ENCODE measurements at regions not wholly inside any gene's neighbourhood (a gene's known extent, or its start where the extent isn't known, plus 50 kb on each side); places are given as distances from the start of the nearest gene placed in this dataset.
"Not testable (repeated sequence)": the region's sequence is repeated elsewhere in the genome, so short reads cannot be mapped to it uniquely, and the experiment has no call there.

DNA sequence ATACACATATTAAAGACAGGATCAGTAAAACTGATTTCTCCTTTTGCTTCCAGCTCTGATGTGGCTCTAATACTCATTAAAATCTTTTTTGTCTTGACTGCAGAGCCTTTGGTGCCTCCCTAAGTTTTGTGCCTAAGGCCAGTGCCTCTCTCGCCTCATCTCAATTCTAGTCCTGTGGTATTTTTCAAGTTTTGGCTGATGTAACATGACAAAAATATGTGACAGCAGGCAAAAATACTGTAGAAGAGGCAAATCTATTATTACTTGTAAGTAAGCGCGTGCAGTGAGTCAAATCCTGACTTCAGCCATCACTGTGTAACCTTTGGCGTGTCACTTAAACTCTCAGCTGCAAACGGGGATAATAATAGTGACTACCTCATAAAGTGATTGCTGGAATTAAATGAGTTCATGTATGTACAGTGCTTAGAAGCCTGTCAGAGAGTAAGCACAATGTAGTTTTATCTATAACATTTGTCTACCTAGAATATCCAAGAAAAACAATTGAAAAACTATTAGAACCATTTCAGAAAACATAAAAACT lies 74.0 kb downstream of the MAB21L3 start:
- DNase-seq (ENCODE audit: low read depth), result no peak

DNA sequence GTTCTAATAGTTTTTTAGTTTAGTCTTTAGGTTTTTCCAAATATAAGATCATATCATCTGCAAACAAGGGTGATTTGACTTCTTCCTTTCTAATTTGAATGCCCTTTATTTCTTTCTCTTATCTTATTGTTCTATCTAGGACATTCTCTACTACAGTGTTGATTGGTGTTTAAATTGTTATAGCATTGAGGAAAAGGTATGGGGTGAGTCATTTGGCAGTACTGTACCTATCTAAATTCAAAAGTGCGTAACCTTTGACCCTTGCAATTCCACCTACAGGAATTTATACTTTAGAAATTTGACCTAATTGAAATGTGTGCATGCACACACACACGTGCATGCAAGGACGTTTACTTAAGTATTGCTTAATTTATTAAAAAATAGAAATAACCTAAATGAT lies 78.3 kb downstream of the MAB21L3 start:
- DNase-seq (ENCODE audit: low read depth), result no peak

GRCh38 chr1:116191294-116191693 lies 80.1 kb downstream of the MAB21L3 start:
- DNase-seq (ENCODE audit: low read depth), result no peak

- DNase-seq (ENCODE audit: low read depth), result no peak
Observed at GRCh38 chr1:116193768-116194167, 82.6 kb downstream of the MAB21L3 start.

DNA sequence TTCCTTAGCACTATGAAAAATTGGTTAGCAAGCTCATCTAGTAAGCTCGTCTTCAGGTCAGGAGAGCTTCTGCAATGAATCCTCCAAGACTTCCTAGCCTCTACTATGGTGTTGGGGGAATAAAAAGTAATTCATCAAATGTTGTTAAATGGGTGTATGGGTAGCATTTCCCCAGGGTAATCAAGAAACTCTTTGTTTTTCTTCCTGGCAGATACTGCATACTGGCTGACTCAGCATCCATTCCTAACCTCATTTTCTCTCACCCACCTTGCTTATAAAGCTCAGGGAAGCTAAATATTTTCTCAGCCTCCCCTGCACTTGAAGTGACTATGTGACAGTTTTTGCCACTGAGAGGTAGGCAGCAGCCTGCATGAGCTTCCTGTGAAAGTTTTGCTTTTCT lies 83.4 kb downstream of the MAB21L3 start:
- DNase-seq (ENCODE audit: low read depth), result no peak

DNA sequence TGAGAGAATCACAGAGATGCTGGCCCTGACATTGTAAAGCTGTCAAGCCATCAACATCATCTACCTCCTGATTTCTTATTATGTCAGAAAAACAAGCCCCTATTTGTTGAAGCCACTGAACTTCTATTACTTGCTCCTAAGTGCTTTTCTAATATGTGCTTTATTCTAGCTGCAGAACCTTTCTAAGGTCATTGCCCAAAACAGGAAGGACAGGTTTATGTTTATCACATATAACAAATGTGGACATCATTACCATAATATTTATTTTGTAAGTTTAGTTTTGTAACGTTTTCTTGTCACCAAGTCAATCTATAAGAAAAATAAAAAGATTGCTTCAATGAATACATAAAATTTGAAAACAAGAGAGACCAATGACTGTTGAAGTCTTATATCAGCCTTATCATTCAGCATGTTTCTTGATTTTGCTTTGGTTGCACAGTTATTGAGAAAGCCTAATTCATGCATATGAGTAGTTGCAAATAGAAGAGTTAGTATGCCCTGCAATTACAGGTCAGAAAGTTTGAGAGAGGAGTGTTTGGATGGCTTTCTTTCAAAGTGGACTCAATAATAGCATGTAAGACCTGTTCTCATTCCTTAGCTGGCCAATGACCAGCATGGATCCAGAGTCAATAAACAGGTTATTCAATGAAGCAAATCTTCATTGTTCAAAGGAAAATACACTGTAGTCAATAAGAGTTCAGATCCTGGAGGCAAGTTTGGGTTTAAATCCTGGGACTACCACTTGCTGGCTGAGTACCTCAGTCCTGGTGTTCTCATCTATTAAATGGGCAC lies 84.1 kb downstream of the MAB21L3 start:
- no peak for DNase-seq (ENCODE audit: low read depth)

DNA sequence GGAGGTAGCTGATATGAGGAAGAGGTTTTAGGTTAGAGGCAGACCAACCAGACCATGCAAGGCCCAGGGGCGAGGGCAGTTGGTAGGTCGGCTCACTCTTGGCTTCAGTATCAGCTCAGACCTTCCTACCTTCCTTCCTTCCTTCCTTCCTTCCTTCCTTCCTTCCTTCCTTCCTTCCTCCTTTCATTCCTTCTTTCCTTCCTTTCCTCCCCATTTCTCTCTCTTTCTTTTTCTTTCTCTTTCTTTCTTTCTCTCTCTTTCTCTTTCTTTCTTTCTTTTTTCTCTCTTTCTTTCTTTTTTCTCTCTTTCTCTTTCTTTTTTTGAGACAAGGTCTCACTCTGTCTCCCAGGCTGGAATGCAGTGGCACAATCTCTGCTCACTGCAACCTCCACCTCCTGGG lies 89.1 kb downstream of the MAB21L3 start:
- DNase-seq (ENCODE audit: low read depth), result not testable (repeated sequence)

DNA sequence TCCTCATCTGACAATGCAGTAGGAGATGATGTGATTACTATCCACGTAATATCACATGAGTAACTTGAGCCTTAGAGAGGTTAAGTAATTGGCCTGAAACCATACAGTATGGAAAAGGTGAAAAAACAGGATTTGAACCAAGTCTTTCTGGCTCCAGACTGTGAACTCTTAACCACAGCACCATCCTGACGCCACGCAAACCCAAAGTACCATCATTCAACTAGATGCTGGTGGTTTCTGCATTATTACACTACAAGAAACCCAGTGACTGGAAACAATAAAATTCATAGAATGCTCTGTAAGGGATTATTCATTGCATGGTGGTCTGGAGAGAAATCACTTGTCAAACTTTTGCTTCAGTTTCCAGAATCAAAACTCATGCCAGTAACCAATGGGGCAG lies 90.7 kb downstream of the MAB21L3 start:
- no peak for DNase-seq (ENCODE audit: low read depth)

- no peak for DNase-seq (ENCODE audit: low read depth)
Observed at GRCh38 chr1:116203181-116203723, 92.1 kb downstream of the MAB21L3 start.

DNA sequence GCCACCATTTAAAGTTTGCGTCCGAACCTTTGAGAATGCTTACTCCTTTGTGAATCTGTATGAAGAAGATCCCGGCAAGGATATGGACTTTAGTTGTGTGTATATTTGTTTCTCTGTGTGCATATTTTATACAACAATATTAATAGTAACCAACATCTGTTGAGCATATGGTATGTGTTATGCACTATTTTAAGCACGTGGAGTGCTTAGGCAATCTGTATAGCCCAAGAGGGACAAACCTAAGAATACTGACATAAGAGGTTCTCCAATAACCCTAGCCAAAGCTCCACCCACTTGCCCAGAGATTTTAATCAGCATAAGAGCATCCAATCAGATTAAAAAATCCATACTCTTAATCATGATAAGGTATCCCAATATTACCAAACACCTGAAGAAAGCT lies 92.7 kb downstream of the MAB21L3 start:
- DNase-seq (ENCODE audit: low read depth), result no peak

DNA sequence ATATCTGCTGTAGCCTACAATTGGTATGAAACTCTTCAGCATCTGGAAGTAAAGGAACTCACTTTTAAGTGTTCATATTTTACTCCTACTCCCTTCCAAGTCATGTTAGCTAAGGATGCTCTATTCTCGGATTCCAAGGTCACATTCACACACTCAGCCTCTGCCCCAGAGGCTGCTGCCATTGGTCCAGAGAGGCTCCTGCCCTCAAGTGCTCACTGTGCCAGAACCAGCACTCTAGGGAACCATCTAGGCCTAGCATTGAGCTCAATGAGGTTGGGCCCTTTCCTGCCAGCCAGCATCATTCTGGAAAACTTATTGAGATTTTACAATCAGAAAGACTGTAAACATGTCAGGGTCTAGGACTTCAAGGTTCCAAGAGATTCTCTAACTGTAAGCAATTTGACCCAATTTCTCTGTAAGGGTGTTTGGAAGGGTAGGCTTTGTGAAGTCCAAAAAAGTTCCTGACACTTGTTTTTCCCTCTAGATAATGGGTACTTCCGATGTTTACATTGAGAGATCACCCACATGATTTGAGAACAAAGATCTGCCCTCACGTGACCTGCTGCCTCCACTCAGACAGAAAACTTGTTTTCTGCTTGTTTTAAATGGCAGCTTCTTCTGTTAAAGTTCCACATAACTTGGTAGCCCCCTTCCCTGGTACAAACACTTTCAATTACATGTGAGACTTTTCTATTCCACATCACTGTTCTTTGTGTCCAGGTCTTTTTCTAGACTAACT lies 94.9 kb downstream of the MAB21L3 start:
- no peak for DNase-seq (ENCODE audit: low read depth)

GRCh38 chr1:116207126-116207735 lies 96.0 kb downstream of the MAB21L3 start:
- DNase-seq (ENCODE audit: low read depth), result no peak

DNA sequence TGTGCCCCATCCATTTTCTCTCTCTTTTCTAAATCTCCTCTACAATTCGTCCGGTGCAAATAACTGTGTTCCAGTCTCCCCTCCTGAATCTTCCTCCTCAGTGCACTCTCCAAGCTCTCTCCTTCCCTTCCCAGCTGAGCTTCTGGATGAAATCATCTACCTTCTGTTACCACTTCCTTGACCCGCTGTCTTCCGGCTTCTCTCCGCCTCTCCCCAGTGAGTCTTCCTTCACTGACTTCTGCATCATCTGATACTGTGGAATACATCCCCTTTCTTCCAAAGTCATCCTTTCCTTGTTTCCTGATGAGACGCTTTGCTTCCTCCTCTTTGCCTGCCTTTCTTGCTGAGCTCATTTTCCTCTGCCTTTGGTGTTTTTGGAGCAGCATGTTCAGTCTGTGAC lies 96.9 kb downstream of the MAB21L3 start:
- no peak for DNase-seq (ENCODE audit: low read depth)

DNA sequence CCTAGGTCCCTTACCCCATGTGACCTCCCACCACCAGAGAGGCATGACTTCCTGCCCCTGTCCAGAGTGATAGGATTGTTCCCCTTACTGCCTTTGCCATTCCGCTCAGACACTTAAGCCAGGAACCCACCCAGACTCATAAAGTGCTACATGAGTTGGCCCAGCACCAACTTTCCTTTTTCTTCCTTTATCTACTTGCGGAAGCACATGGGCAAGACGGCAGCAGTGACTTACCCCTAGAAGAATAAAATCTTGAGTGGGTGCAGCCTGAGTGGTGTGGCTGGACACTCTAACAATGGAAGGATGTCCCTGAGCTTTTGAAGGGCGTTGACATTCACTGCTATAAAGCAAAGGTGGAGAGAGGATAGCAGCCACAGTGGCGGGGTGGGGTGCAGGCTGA lies 100.1 kb downstream of the MAB21L3 start:
- DNase-seq (ENCODE audit: low read depth), result no peak

GRCh38 chr1:116218922-116219321 lies 107.7 kb downstream of the MAB21L3 start:
- DNase-seq (ENCODE audit: low read depth), result peak; percentile 9

- DNase-seq (ENCODE audit: low read depth), result no peak
Observed at GRCh38 chr1:116219651-116220434, 108.6 kb downstream of the MAB21L3 start.

DNA sequence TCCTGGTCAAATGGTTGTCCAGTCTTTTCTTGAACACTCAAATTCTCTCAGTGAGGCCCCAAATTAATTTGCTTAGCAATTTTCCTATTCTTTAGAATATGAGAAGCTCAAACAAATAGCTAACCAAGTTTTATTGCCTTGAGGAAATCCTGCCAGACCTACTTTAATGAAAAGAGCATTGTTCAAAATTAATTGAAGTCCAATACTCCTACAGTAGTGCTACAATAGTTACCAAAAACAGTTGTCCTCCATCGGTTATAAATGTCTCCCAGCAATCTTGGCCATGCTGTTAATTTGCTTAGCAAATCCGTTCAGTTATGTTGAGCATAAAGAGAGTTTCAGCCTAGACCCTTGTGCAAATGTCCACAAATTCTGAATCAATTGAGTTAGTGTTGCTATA lies 112.9 kb downstream of the MAB21L3 start:
- no peak for DNase-seq (ENCODE audit: low read depth)

GRCh38 chr1:116224561-116224960 lies 113.4 kb downstream of the MAB21L3 start:
- DNase-seq (ENCODE audit: low read depth), result no peak

DNA sequence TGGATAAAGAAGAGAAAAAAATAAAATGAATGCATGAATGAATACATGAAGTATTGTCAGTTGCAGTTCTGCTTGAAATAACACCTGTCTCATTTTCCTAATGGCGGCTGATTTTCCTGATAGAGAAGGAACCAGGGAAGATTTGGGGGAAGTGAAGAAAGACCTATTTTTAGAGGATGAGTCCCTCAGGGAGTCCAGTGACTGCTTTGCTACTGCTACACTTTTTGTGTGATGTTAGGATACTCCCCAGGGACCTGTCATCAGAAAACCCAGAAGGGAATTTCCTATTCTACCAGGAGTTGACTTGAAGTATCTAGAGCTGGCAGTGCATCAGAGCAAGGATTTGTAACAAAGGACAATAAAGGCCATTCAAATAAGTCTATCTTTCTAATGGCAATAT lies 114.8 kb downstream of the MAB21L3 start:
- no peak for DNase-seq (ENCODE audit: low read depth)

- no peak for DNase-seq (ENCODE audit: low read depth)
Observed at GRCh38 chr1:116228511-116228910, 117.3 kb downstream of the MAB21L3 start.

DNA sequence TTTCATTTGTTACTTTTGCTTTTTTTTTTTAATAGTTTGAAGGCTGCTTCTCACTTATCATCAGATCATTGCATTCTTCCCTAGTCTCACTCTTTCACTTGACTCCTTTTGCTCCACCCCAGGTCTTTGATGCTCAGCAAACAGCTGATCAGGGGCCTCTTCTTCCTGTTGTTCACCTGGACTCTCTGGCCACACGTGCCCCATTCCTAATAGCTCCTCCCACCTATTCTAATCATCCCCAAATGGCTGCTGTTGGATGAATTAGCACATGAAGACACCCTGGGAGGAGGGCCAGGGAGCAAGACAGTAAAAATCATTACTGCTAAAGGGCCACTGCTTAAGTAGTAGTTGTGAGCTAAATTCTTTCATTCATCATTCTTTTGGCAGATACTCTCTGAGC lies 119.5 kb downstream of the MAB21L3 start:
- DNase-seq (ENCODE audit: low read depth), result no peak

DNA sequence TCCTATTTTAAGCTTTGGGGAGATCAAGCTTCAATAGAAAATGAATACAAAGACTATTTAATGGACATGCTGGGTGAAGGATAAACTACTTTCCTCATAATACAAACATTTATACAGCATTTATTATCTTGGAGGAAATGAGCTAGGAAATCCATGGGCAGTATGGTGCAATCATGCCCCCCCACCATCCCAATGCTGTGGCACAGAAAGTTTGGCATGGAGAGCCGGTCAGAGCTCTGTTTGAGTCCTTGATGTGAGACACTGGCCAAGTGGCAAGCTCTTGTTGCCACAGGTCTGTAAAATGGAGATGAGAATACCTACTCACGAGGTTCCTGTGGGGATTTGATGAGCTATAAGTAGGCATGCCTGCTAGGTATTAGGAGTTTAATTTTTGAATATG lies 120.6 kb downstream of the MAB21L3 start:
- DNase-seq (ENCODE audit: low read depth), result no peak

Measured in amniotic epithelial cell (primary cell).